ENCODE measurements at regions not wholly inside any gene's neighbourhood (a gene's known extent, or its start where the extent isn't known, plus 50 kb on each side); places are given as distances from the start of the nearest gene placed in this dataset.

DNA sequence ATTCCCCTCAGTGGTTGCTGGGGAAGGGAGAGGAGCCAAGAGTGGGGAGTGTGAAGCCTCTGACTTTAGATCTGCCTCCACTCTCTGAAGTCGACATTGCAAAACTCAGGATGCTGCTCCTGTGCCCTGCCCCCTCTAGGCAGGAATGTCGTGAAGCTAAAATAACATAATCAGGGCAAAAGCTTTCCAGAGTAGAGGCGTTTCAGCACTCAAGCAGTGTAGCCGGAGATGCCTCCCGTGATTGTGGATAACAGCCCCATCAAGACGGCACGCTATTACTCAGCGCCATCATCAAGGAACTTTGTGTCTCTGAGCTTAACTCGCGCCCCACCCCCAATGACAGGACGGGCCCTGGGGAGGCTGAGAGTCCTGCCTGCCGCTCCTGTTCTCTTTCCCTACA lies 60.0 kb downstream of the FBXO2 start:
- TF ChIP-seq, protein P1, sequence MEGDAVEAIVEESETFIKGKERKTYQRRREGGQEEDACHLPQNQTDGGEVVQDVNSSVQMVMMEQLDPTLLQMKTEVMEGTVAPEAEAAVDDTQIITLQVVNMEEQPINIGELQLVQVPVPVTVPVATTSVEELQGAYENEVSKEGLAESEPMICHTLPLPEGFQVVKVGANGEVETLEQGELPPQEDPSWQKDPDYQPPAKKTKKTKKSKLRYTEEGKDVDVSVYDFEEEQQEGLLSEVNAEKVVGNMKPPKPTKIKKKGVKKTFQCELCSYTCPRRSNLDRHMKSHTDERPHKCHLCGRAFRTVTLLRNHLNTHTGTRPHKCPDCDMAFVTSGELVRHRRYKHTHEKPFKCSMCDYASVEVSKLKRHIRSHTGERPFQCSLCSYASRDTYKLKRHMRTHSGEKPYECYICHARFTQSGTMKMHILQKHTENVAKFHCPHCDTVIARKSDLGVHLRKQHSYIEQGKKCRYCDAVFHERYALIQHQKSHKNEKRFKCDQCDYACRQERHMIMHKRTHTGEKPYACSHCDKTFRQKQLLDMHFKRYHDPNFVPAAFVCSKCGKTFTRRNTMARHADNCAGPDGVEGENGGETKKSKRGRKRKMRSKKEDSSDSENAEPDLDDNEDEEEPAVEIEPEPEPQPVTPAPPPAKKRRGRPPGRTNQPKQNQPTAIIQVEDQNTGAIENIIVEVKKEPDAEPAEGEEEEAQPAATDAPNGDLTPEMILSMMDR (IDR thresholded peaks at IDR 0.05), result no peak
- TF ChIP-seq POLR2AphosphoS5 (IDR thresholded peaks at IDR 0.05; ENCODE audit: low read depth, low read length) (no peak), SIN3A (IDR thresholded peaks at IDR 0.05; ENCODE audit: borderline replicate concordance, insufficient read depth, low read depth, low read length) (no peak), TCF7L2 (IDR thresholded peaks at IDR 0.05; ENCODE audit: low read depth, low read length) (no peak)
- TF ChIP-seq, protein P2, sequence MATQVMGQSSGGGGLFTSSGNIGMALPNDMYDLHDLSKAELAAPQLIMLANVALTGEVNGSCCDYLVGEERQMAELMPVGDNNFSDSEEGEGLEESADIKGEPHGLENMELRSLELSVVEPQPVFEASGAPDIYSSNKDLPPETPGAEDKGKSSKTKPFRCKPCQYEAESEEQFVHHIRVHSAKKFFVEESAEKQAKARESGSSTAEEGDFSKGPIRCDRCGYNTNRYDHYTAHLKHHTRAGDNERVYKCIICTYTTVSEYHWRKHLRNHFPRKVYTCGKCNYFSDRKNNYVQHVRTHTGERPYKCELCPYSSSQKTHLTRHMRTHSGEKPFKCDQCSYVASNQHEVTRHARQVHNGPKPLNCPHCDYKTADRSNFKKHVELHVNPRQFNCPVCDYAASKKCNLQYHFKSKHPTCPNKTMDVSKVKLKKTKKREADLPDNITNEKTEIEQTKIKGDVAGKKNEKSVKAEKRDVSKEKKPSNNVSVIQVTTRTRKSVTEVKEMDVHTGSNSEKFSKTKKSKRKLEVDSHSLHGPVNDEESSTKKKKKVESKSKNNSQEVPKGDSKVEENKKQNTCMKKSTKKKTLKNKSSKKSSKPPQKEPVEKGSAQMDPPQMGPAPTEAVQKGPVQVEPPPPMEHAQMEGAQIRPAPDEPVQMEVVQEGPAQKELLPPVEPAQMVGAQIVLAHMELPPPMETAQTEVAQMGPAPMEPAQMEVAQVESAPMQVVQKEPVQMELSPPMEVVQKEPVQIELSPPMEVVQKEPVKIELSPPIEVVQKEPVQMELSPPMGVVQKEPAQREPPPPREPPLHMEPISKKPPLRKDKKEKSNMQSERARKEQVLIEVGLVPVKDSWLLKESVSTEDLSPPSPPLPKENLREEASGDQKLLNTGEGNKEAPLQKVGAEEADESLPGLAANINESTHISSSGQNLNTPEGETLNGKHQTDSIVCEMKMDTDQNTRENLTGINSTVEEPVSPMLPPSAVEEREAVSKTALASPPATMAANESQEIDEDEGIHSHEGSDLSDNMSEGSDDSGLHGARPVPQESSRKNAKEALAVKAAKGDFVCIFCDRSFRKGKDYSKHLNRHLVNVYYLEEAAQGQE (IDR thresholded peaks at IDR 0.05; ENCODE audit: insufficient read depth in 1 of 2, low read depth in 2 of 2, low read length in 1 of 2), result no peak
